ENCODE measurements at regions not wholly inside any gene's neighbourhood (a gene's known extent, or its start where the extent isn't known, plus 50 kb on each side); places are given as distances from the start of the nearest gene placed in this dataset.

DNA sequence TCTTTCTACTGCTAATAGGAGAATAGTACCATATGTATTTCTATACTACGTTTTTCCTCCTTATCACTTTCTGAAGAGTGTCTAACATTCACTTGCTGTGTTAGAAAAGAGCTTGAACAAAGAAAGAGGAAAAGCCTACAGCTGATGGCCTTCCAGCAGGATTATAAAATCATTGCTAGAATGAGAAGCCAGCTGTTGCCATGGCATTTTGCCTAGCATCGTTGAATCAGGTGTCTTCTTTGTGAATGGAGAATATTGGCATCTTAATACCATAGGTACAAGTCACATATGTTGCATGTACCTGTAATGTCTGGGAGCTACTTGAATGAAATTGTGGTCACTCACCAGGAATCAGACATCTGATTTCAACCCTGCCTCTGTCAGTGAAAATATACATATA is 1174.9 kb downstream of the PCDH17 start (continued):
- TF ChIP-seq, protein P1, sequence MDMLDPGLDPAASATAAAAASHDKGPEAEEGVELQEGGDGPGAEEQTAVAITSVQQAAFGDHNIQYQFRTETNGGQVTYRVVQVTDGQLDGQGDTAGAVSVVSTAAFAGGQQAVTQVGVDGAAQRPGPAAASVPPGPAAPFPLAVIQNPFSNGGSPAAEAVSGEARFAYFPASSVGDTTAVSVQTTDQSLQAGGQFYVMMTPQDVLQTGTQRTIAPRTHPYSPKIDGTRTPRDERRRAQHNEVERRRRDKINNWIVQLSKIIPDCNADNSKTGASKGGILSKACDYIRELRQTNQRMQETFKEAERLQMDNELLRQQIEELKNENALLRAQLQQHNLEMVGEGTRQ (IDR thresholded peaks at IDR 0.05; ENCODE audit: borderline replicate concordance, low read depth, low read length) = no peak
- TF ChIP-seq EZH2phosphoT487 (IDR thresholded peaks at IDR 0.05; ENCODE audit: borderline replicate concordance, low read depth) = no peak

DNA sequence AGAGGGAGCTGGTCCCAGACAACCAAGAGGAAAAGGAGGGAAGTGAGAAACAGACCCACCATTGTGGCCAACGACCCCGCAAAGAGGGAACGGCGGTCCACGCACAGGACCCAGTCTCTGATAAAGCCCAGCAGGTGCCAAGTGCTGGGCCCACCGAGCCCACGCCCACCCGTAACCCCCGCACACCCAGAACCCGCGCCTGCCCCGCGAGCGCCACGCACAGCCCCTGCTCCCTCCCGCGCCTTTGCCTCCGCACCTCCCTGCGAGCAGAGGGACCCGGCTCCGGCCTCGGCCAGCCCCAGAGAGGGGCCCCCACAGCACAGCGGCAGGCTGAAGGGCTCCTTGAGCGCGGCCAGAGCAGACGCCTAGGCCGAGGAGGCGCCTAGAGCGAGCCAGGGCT is 1192.2 kb downstream of the PCDH17 start:
- ChIA-PET POLR2A (no interaction called here), CTCF (no interaction called here)
- Histone ChIP-seq H3K4me1 (ENCODE audit: control insufficient read depth in 1 of 2, insufficient read depth in 2 of 2, low read depth in 1 of 2, low read length in 1 of 2) (no peaks in the 10 kb centered on the region), H3K9ac (no peak overlapping the region), H3K27me3 (ENCODE audit: insufficient read depth) (no peaks in the 10 kb centered on the region), H3K79me2 (ENCODE audit: insufficient read depth) (no peaks in the 10 kb centered on the region), H3K9me3 (no peaks in the 10 kb centered on the region), H2AFZ (ENCODE audit: low read depth) (no peak overlapping the region), H4K20me1 (ENCODE audit: insufficient read depth) (no peaks in the 10 kb centered on the region), H3K4me3 (ENCODE audit: low read depth in 2 of 2, low read length in 1 of 2) (no peak overlapping the region), H3K36me3 (replicated peaks in 1 of 2; ENCODE audit: control insufficient read depth in 1 of 2, insufficient read depth in 2 of 2, low read length in 1 of 2) (no peaks in the 10 kb centered on the region), H3K27ac (ENCODE audit: low read depth in 2 of 2, low read length in 1 of 2) (no peak overlapping the region), H3F3A (replicated peaks; ENCODE audit: insufficient read depth) (no peaks in the 10 kb centered on the region), H3K9me2 (no peaks in the 10 kb centered on the region), H3K4me2 (no peak overlapping the region)
- WGBS (ENCODE audit: low lambda C conversion rate) = 64% methylated on average over 11 of the region's 29 CpGs
- TF ChIP-seq NRF1 (IDR thresholded peaks at IDR 0.05; ENCODE audit: low read depth, low read length) = no peak
- TF ChIP-seq NFIC (IDR thresholded peaks at IDR 0.05; ENCODE audit: borderline replicate concordance) = no peak
- no peak for TF ChIP-seq FOXM1 (IDR thresholded peaks at IDR 0.05; ENCODE audit: low read depth)
- DNase-seq = no peak

DNA sequence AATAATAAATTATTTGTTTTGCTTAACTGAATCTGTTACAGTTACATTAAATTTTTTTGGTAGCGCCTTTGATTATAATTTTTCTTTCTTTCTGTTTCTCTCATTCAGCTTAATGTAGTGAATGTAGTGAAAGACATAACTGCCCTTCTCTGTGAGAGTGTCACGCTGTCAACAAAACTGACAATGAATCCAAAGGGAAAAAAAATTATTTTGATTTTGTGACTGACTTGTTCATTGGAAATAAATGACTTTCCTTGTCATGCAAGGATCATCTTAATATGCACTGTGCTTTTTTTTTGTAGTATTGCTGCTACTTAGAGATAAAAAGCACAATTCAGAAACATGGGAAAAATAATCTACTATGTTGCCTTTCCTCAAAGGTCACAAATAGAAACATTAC is 1196.4 kb downstream of the PCDH17 start:
- H3K27ac ChIP-seq (ENCODE audit: low read depth in 2 of 2, low read length in 1 of 2) = no peak overlapping the region
- WGBS (ENCODE audit: low lambda C conversion rate) = 41% methylated on average over 2 of the region's 2 CpGs

DNA sequence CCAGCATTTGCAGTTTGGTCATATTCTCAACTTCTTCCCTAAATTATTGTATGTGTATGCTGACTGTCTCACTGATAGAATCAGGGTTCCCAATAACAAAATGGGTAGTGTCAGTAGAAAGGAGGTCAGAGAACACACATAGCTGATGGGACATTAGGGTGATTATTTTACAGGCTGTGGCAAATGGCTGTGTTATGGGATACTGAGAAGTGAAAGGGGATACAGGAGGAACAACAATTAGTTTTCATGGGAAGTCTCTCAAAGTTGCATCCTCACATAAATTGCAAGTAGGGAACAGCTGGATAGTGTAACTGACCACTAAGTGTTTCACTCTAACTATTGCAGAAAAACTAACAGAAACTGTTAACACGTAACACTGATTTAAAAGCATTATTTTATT is 1199.3 kb downstream of the PCDH17 start:
- Histone ChIP-seq H3K9me3 (no peaks in the 10 kb centered on the region), H3K27ac (ENCODE audit: low read depth in 2 of 2, low read length in 1 of 2) (no peak overlapping the region), H3K79me2 (ENCODE audit: insufficient read depth) (no peaks in the 10 kb centered on the region), H3K4me3 (ENCODE audit: low read depth in 2 of 2, low read length in 1 of 2) (no peak overlapping the region), H2AFZ (ENCODE audit: low read depth) (no peak overlapping the region), H3K27me3 (ENCODE audit: insufficient read depth) (no peaks in the 10 kb centered on the region), H3K9me2 (no peaks in the 10 kb centered on the region), H3K4me1 (ENCODE audit: control insufficient read depth in 1 of 2, insufficient read depth in 2 of 2, low read depth in 1 of 2, low read length in 1 of 2) (no peaks in the 10 kb centered on the region), H3F3A (replicated peaks; ENCODE audit: insufficient read depth) (no peaks in the 10 kb centered on the region), H4K20me1 (ENCODE audit: insufficient read depth) (no peaks in the 10 kb centered on the region), H3K4me2 (no peak overlapping the region), H3K9ac (no peak overlapping the region), H3K36me3 (replicated peaks in 1 of 2; ENCODE audit: control insufficient read depth in 1 of 2, insufficient read depth in 2 of 2, low read length in 1 of 2) (no peaks in the 10 kb centered on the region)
- WGBS (ENCODE audit: low lambda C conversion rate) = 21% methylated on average over 1 of the region's 1 CpG
- CTCF ChIA-PET = no interaction called here
- POLR2A ChIA-PET = no interaction called here
- DNase-seq = no peak
- TF ChIP-seq FOXM1 (IDR thresholded peaks at IDR 0.05; ENCODE audit: low read depth) (no peak), TCF12 (IDR thresholded peaks at IDR 0.05) (no peak), NRF1 (IDR thresholded peaks at IDR 0.05; ENCODE audit: low read depth, low read length) (no peak)
- TF ChIP-seq, protein P2, sequence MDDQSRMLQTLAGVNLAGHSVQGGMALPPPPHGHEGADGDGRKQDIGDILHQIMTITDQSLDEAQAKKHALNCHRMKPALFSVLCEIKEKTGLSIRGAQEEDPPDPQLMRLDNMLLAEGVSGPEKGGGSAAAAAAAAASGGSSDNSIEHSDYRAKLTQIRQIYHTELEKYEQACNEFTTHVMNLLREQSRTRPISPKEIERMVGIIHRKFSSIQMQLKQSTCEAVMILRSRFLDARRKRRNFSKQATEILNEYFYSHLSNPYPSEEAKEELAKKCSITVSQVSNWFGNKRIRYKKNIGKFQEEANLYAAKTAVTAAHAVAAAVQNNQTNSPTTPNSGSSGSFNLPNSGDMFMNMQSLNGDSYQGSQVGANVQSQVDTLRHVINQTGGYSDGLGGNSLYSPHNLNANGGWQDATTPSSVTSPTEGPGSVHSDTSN (IDR thresholded peaks at IDR 0.05) = no peak
- TF ChIP-seq, protein P3, sequence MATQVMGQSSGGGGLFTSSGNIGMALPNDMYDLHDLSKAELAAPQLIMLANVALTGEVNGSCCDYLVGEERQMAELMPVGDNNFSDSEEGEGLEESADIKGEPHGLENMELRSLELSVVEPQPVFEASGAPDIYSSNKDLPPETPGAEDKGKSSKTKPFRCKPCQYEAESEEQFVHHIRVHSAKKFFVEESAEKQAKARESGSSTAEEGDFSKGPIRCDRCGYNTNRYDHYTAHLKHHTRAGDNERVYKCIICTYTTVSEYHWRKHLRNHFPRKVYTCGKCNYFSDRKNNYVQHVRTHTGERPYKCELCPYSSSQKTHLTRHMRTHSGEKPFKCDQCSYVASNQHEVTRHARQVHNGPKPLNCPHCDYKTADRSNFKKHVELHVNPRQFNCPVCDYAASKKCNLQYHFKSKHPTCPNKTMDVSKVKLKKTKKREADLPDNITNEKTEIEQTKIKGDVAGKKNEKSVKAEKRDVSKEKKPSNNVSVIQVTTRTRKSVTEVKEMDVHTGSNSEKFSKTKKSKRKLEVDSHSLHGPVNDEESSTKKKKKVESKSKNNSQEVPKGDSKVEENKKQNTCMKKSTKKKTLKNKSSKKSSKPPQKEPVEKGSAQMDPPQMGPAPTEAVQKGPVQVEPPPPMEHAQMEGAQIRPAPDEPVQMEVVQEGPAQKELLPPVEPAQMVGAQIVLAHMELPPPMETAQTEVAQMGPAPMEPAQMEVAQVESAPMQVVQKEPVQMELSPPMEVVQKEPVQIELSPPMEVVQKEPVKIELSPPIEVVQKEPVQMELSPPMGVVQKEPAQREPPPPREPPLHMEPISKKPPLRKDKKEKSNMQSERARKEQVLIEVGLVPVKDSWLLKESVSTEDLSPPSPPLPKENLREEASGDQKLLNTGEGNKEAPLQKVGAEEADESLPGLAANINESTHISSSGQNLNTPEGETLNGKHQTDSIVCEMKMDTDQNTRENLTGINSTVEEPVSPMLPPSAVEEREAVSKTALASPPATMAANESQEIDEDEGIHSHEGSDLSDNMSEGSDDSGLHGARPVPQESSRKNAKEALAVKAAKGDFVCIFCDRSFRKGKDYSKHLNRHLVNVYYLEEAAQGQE (IDR thresholded peaks at IDR 0.05; ENCODE audit: low read depth, low read length) = no peak

More for the DNA sequence above, 1196.4 kb downstream of the PCDH17 start:
- no peak for DNase-seq
- Histone ChIP-seq H2AFZ (ENCODE audit: low read depth) (no peak overlapping the region), H3K9ac (no peak overlapping the region), H3K4me2 (no peak overlapping the region), H3K9me2 (no peaks in the 10 kb centered on the region), H3K36me3 (replicated peaks in 1 of 2; ENCODE audit: control insufficient read depth in 1 of 2, insufficient read depth in 2 of 2, low read length in 1 of 2) (no peaks in the 10 kb centered on the region), H4K20me1 (ENCODE audit: insufficient read depth) (no peaks in the 10 kb centered on the region), H3K4me1 (ENCODE audit: control insufficient read depth in 1 of 2, insufficient read depth in 2 of 2, low read depth in 1 of 2, low read length in 1 of 2) (no peaks in the 10 kb centered on the region), H3K27me3 (ENCODE audit: insufficient read depth) (no peaks in the 10 kb centered on the region), H3F3A (replicated peaks; ENCODE audit: insufficient read depth) (no peaks in the 10 kb centered on the region), H3K4me3 (ENCODE audit: low read depth in 2 of 2, low read length in 1 of 2) (no peak overlapping the region), H3K79me2 (ENCODE audit: insufficient read depth) (no peaks in the 10 kb centered on the region), H3K9me3 (no peaks in the 10 kb centered on the region)
- TF ChIP-seq GATA2 (CRISPR knock-in tag; IDR thresholded peaks at IDR 0.05) (no peak), JUND (IDR thresholded peaks at IDR 0.05) (no peak), RCOR1 (IDR thresholded peaks at IDR 0.05; ENCODE audit: low read length) (no peak), RXRA (IDR thresholded peaks at IDR 0.05; ENCODE audit: borderline replicate concordance, low read depth) (no peak), TCF12 (IDR thresholded peaks at IDR 0.05) (no peak)
- TF ChIP-seq, protein P4, sequence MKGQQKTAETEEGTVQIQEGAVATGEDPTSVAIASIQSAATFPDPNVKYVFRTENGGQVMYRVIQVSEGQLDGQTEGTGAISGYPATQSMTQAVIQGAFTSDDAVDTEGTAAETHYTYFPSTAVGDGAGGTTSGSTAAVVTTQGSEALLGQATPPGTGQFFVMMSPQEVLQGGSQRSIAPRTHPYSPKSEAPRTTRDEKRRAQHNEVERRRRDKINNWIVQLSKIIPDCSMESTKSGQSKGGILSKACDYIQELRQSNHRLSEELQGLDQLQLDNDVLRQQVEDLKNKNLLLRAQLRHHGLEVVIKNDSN (IDR thresholded peaks at IDR 0.05; ENCODE audit: borderline replicate concordance, low read depth) = no peak
- ChIA-PET POLR2A (no interaction called here), CTCF (interaction anchor here (1.1 kb wide), 1 partner anchor 79 kb away, joined by 3 read pairs; no protein-coding TSS in a partner anchor)
